MG63 (cell line): ENCODE measurements at regions not wholly inside any gene's neighbourhood (a gene's known extent, or its start where the extent isn't known, plus 50 kb on each side); places are given as distances from the start of the nearest gene placed in this dataset.

ENCODE experiments used
- DNase-seq: peaks from one replicate; pipeline ENCODE4 v3.0.0-alpha.2; 2020
- H3K27me3 ChIP-seq: fragments of 250-450 bp; sonication (Bioruptor Pico); 2 replicates; pipeline ENCODE4 v1.5.1; 2020; ENCODE audit warnings: mild to moderate bottlenecking, moderate library complexity
- H3K36me3 ChIP-seq: fragments of 250-450 bp; sonication (Bioruptor Pico); 2 replicates; pipeline ENCODE4 v1.5.1; 2020; ENCODE audit warnings: mild to moderate bottlenecking, moderate library complexity
- H3K4me3 ChIP-seq: fragments of 250-450 bp; sonication (Bioruptor Pico); 2 replicates; pipeline ENCODE4 v1.5.1; 2020; ENCODE audit warnings: mild to moderate bottlenecking, moderate library complexity
- H3K9me3 ChIP-seq: fragments of 250-450 bp; sonication (Bioruptor Pico); 2 replicates; pipeline ENCODE4 v1.5.1; 2020; ENCODE audit warnings: mild to moderate bottlenecking, moderate library complexity

DNA sequence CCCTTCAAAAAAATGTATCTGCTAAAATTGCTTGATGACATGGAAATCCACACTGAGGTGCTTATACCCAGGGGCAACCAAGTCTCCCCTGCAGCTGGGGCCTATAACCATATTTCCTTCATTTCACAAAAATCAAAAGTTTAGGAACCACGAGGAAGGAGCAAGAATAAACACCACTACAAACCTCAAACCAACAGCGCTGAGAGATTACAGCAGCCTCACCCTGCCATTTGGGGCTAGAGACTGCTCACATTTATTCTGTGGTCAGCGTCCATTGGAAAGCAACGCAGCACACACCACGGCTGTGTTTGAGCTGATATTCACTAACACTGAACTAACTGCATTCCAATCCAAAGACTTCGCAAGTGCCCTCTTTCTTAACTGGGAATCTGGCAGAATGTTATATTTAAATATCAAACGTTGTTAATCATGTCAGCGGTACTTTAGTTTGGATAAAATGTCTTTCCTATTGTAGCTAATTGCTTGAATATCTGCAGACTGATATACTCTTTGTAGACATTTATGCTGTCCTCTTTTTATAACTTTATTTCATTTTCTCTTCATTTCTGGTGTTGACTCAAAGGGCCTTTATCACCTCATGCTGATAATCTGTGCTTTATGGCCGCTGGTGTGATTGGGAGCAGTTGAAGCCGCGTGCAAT, 94.6 kb downstream of the FOXA2 start:
- no peak for DNase-seq
- no peaks in the 10 kb centered on the region for H3K27me3 ChIP-seq
- no peaks in the 10 kb centered on the region for H3K36me3 ChIP-seq
- H3K4me3 ChIP-seq = no peak overlapping the region
- no peaks in the 10 kb centered on the region for H3K9me3 ChIP-seq

- H3K27me3 ChIP-seq = no peaks in the 10 kb centered on the region
- H3K4me3 ChIP-seq = no peak overlapping the region
- no peaks in the 10 kb centered on the region for H3K36me3 ChIP-seq
- no peaks in the 10 kb centered on the region for H3K9me3 ChIP-seq
- no peak for DNase-seq
Observed at GRCh38 chr20:22480336-22480735, 104.0 kb downstream of the FOXA2 start.

DNA sequence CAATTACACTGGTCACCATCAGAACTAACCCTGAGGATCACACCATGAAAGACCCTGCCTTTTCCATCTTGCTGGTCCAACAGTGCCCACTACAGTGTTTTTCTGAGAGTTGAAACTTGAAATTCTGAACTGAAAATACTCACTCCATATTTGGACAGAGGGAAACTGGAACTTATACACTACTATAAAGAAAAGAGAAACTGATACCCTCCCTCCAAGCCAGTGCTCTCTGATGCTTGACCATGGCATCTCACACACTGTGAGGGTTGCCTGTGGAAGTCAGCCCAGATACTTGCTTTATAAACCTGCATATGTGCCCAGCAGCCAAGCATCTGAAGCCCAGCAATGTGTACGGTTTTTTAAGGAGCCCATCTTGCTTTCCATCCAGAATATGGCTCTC, 108.7 kb downstream of the FOXA2 start:
- H3K9me3 ChIP-seq = no peaks in the 10 kb centered on the region
- DNase-seq = no peak
- no peaks in the 10 kb centered on the region for H3K27me3 ChIP-seq
- no peak overlapping the region for H3K4me3 ChIP-seq
- H3K36me3 ChIP-seq = no peaks in the 10 kb centered on the region

DNA sequence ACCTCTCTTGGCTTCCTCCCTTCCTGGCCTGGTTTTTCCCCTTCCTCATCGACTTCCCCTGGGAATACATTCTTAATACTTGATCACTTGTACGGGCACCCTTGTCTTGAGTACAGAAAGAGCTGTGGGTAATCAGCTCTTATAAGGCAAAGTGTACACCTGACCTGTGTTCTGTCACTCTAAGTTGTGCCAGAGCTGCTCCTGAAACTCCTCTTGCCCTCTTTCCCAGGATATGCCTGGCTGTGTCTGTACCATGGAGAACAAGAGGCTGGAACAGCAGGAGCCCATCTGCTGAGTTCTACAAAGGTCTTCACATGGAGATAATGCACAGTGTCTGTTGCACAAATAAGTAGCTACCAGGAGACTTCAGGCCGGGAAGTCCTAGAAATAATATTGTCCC, 110.1 kb downstream of the FOXA2 start:
- no peak overlapping the region for H3K4me3 ChIP-seq
- no peak for DNase-seq
- no peaks in the 10 kb centered on the region for H3K36me3 ChIP-seq
- no peaks in the 10 kb centered on the region for H3K27me3 ChIP-seq
- H3K9me3 ChIP-seq = no peaks in the 10 kb centered on the region

- Histone ChIP-seq H3K27me3 (no peaks in the 10 kb centered on the region), H3K4me3 (no peak overlapping the region), H3K36me3 (no peaks in the 10 kb centered on the region), H3K9me3 (no peaks in the 10 kb centered on the region)
- DNase-seq = no peak
Observed at GRCh38 chr20:22473293-22473692, 111.1 kb downstream of the FOXA2 start.

GRCh38 chr20:22472447-22473100, 111.8 kb downstream of the FOXA2 start:
- Histone ChIP-seq H3K36me3 (no peaks in the 10 kb centered on the region), H3K27me3 (no peaks in the 10 kb centered on the region), H3K9me3 (no peaks in the 10 kb centered on the region), H3K4me3 (no peak overlapping the region)
- no peak for DNase-seq

DNA sequence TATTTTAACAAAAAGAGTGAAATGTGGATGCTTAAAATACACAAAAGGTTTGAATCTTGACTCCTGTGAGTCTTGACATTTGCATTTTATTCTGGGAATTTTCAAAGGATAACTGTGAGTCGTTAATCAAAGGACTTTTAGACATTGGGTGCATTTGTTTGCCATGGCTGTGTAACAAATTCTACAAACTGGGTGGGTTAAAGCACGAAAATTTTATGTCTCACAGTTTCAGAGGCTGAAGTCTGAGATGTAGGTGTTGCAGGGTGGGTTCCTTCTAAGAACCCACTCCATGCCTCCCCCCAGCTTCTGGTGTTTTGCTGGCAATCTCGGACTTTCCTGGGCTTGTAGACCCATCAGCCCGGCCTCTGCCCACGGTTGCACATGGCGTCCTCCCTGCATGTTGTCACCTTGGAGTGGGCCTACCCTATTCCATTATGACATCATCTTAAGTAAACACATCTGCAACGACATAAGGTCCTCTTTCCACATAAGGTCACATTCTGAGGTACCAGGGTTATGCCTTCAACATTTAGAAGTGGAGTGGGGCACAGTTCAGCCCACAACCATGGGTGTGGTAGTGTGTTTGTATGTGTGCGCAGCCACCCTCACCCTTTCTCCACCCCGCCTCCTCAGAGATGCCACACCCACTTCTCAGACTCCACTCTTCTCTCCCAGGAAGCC, 113.1 kb downstream of the FOXA2 start:
- no peak for DNase-seq
- Histone ChIP-seq H3K27me3 (no peaks in the 10 kb centered on the region), H3K36me3 (no peaks in the 10 kb centered on the region), H3K4me3 (no peak overlapping the region), H3K9me3 (no peaks in the 10 kb centered on the region)

DNA sequence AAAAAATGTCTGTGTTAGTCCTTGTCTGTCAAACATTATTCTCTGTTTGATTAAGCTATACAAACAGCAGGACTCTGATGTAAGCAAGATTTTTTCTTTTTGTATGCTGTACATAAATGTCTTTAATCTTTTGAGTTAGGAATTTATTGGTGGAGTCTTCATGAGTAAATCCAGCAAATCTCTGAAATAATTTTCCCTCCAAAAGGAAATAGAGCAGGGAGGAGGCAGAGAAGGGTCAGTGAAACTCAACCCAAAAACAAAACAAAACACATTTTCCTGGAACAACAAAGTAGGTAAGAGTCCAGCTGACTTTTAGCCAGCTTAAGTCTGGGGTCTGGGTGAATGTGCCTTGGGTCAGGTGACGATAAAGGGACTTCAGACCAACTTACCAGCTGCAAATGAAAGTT, 113.7 kb downstream of the FOXA2 start:
- Histone ChIP-seq H3K27me3 (no peaks in the 10 kb centered on the region), H3K36me3 (no peaks in the 10 kb centered on the region), H3K4me3 (no peak overlapping the region), H3K9me3 (no peaks in the 10 kb centered on the region)
- DNase-seq = no peak

GRCh38 chr20:22466447-22467171, 117.8 kb downstream of the FOXA2 start:
- H3K27me3 ChIP-seq = no peaks in the 10 kb centered on the region
- H3K36me3 ChIP-seq = no peaks in the 10 kb centered on the region
- H3K4me3 ChIP-seq = no peak overlapping the region
- DNase-seq = no peak
- H3K9me3 ChIP-seq = no peaks in the 10 kb centered on the region

GRCh38 chr20:22465622-22466446, 118.5 kb downstream of the FOXA2 start:
- no peaks in the 10 kb centered on the region for H3K9me3 ChIP-seq
- H3K36me3 ChIP-seq = no peaks in the 10 kb centered on the region
- DNase-seq = no peak
- H3K27me3 ChIP-seq = no peaks in the 10 kb centered on the region
- H3K4me3 ChIP-seq = no peak overlapping the region

- Histone ChIP-seq H3K27me3 (no peaks in the 10 kb centered on the region), H3K36me3 (no peaks in the 10 kb centered on the region), H3K9me3 (no peaks in the 10 kb centered on the region), H3K4me3 (no peak overlapping the region)
- no peak for DNase-seq
Observed at GRCh38 chr20:22464312-22465003, 119.9 kb downstream of the FOXA2 start.

DNA sequence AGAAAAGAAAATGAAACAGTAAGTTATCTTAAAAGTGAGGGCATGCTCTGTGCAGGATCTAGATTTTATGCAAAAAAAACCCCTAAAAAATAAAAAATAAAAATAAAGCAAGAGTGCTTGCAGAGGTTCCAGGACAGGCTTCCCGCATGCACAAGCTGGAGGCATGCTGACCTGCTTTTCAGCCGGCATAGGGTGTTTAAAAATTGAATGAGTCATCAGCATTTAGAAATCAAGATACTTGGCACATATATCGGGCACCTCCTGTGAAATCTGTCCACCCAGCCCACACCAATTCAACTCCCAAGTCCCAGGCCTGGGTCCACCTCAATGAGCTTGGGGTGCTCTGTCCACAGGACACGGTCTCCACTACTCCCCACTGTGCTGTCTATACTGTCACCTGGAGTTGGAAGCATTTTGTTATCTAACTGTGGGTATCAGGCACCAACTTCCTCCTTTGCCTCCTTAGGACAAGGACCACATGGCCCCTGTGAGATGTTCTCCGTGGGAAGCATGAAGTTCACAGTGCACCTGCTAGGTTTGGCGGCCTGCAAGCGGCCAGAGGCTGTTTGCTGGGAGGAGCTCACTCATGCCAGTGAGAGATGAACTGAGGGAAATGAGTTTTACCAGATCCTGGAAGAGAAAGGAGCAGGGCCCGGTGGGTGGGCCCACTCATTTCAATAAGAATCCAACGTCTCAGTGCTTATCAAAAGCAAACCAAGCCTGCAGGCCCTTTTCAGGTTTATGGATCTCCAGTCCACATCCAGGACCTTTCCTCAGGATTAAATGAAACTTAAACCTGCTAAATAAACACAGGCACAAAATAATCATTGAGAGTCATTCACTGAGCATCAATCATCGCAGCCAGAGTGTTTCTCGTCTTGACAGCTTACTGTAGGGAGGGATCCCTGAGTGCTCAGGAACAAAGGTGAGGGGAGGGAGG, 121.1 kb downstream of the FOXA2 start:
- Histone ChIP-seq H3K9me3 (no peaks in the 10 kb centered on the region), H3K4me3 (no peak overlapping the region), H3K36me3 (no peaks in the 10 kb centered on the region), H3K27me3 (no peaks in the 10 kb centered on the region)
- peak; percentile 21 for DNase-seq

- H3K27me3 ChIP-seq = no peaks in the 10 kb centered on the region
- no peaks in the 10 kb centered on the region for H3K9me3 ChIP-seq
- H3K4me3 ChIP-seq = no peak overlapping the region
- DNase-seq = no peak
- no peaks in the 10 kb centered on the region for H3K36me3 ChIP-seq
Observed at GRCh38 chr20:22460803-22461202, 123.6 kb downstream of the FOXA2 start.

- Histone ChIP-seq H3K4me3 (no peak overlapping the region), H3K36me3 (no peaks in the 10 kb centered on the region), H3K9me3 (no peaks in the 10 kb centered on the region), H3K27me3 (no peaks in the 10 kb centered on the region)
- DNase-seq = no peak
Observed at GRCh38 chr20:22460231-22460630, 124.1 kb downstream of the FOXA2 start.

- no peaks in the 10 kb centered on the region for H3K9me3 ChIP-seq
- no peak overlapping the region for H3K4me3 ChIP-seq
- no peaks in the 10 kb centered on the region for H3K36me3 ChIP-seq
- no peak for DNase-seq
- no peaks in the 10 kb centered on the region for H3K27me3 ChIP-seq
Observed at GRCh38 chr20:22459754-22460153, 124.6 kb downstream of the FOXA2 start.
